ENCODE measurements at regions not wholly inside any gene's neighbourhood (a gene's known extent, or its start where the extent isn't known, plus 50 kb on each side); places are given as distances from the start of the nearest gene placed in this dataset.

DNA sequence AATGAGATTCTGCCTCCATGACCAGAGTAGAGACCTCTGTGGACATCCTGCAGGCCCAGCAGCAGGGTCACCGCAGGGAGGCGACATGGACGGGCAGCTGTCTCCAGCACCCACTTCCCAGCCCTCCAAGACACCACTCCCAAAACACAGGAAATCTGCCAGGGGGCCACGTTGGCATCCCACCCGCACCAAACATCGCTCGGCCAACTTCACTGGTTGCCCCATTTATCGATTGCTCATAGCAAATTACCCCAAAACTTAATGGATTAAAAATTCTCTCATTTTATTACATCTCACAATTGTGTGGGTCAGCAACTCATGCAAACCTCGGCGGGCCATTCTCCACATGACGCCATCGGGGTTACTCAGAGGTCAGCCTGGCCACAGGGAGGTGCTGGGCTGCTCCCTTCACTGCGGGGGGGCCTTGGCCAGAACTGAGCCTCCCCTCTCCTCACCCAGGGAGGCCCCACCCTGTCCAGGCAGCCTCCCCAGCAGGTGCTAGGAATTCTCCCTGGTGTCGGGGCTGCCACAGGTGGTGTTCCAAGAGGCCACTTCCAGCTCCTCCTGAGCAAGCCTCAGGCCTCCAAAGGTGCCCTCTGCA lies 420.7 kb upstream of the MYT1L start:
- DNase-seq = no peak
- WGBS, 3 donors = 83 to 91% (median 86%) methylated on average over 14 of the region's 14 CpGs
- Histone ChIP-seq H3K9me3 (no peaks in the 10 kb centered on the region), H3K4me1 (no peaks in the 10 kb centered on the region), H3K4me3 (no peak overlapping the region), H3K27me3 (ENCODE audit: insufficient read depth in 3 of 3, low read length in 2 of 3) (no peaks in the 10 kb centered on the region), H3K27ac (no peak overlapping the region), H3K36me3 (ENCODE audit: insufficient read depth in 1 of 2, low read depth in 1 of 2) (no peaks in the 10 kb centered on the region)
- TF ChIP-seq, protein P1, sequence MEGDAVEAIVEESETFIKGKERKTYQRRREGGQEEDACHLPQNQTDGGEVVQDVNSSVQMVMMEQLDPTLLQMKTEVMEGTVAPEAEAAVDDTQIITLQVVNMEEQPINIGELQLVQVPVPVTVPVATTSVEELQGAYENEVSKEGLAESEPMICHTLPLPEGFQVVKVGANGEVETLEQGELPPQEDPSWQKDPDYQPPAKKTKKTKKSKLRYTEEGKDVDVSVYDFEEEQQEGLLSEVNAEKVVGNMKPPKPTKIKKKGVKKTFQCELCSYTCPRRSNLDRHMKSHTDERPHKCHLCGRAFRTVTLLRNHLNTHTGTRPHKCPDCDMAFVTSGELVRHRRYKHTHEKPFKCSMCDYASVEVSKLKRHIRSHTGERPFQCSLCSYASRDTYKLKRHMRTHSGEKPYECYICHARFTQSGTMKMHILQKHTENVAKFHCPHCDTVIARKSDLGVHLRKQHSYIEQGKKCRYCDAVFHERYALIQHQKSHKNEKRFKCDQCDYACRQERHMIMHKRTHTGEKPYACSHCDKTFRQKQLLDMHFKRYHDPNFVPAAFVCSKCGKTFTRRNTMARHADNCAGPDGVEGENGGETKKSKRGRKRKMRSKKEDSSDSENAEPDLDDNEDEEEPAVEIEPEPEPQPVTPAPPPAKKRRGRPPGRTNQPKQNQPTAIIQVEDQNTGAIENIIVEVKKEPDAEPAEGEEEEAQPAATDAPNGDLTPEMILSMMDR (IDR thresholded peaks at IDR 0.05) = no peak
- intact Hi-C loops (cut with DNase I) = no loop called here
- ATAC-seq = no peak

DNA sequence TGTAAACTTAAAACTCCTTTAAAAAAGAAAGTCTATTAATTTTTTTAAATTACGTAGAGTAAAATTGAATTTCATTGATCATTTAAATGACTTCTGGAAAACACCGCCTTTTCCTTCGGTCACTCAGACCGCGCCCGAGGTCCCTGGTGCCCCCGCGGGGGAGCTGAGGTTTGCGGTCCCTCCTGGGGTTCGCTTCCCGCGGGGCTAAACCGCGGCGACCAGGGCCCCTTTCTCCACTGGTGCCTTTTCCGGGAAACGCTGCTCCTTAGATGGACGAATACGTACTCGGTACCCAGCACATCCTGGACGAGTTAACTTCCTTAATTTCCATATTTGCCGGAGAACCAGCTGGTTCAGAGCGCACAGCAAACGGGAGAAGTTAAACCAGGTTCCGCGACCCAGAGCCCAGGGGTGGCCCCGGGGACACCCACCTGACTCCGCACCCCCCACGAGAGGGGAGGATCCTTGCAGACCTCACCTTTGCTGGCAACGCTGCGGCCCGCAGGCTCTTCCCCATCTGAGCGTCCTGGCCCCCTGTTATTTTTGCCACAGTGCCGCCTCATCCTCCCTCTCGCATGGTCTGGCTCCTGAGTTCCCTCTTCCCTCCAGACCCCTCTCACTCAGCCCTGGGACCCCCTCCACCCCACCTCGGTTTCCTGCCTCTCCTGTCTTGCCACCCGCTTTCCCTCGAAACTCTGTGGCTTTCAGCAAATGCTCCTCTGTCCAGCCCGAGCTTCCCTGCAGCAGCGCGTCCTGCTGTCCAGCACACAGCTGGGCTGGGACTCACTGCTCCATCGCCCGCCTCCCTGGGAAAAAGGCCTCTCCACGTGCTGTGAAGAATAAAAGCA lies 420.0 kb upstream of the MYT1L start:
- intact Hi-C loops (cut with DNase I) = no loop called here
- no peak overlapping the region for H3K27ac ChIP-seq
- H3K9me3 ChIP-seq = no peaks in the 10 kb centered on the region
- ATAC-seq (no peak), DNase-seq (no peak)
- H3K4me1 ChIP-seq = no peaks in the 10 kb centered on the region
- H3K27me3 ChIP-seq (ENCODE audit: insufficient read depth in 3 of 3, low read length in 2 of 3) = no peaks in the 10 kb centered on the region
- 91 to 94% (median 93%) methylated on average over 43 to 44 of the region's 44 CpGs for WGBS, 3 donors
- no peak overlapping the region for H3K4me3 ChIP-seq
- no peaks in the 10 kb centered on the region for H3K36me3 ChIP-seq (ENCODE audit: insufficient read depth in 1 of 2, low read depth in 1 of 2)
- TF ChIP-seq, protein P1 (IDR thresholded peaks at IDR 0.05) = no peak

GRCh38 chr2:2749206-2749598 lies 418.1 kb upstream of the MYT1L start:
- Histone ChIP-seq H3K36me3 (ENCODE audit: insufficient read depth in 1 of 2, low read depth in 1 of 2) (no peaks in the 10 kb centered on the region), H3K9me3 (no peaks in the 10 kb centered on the region), H3K4me1 (no peaks in the 10 kb centered on the region), H3K27me3 (ENCODE audit: insufficient read depth in 3 of 3, low read length in 2 of 3) (no peaks in the 10 kb centered on the region), H3K4me3 (no peak overlapping the region), H3K27ac (no peak overlapping the region)
- intact Hi-C loops (cut with DNase I) = no loop called here
- ATAC-seq = peak in 3 of 4 donors; percentile 19 to 31 (median 28)
- TF ChIP-seq, protein P1 (IDR thresholded peaks at IDR 0.05) = no peak
- DNase-seq = no peak
- WGBS, 3 donors = 87 to 94% (median 90%) methylated on average over 9 of the region's 9 CpGs

GRCh38 chr2:2748399-2749205 lies 417.5 kb upstream of the MYT1L start:
- Histone ChIP-seq H3K4me3 (no peak overlapping the region), H3K27me3 (ENCODE audit: insufficient read depth in 3 of 3, low read length in 2 of 3) (no peaks in the 10 kb centered on the region), H3K4me1 (peaks cover 2% of the 10 kb centered on the region), H3K36me3 (ENCODE audit: insufficient read depth in 1 of 2, low read depth in 1 of 2) (no peaks in the 10 kb centered on the region), H3K27ac (no peak overlapping the region), H3K9me3 (no peaks in the 10 kb centered on the region)
- ATAC-seq = peak; percentile 34 to 63 (median 52)
- intact Hi-C loops (cut with DNase I) = no loop called here
- 55 to 75% (median 64%) methylated on average over 13 of the region's 13 CpGs for WGBS, 3 donors
- no peak for DNase-seq
- TF ChIP-seq, protein P1 (IDR thresholded peaks at IDR 0.05) = no peak
